Type B pancreatic cell (in vitro differentiated cells): ENCODE measurements at regions not wholly inside any gene's neighbourhood (a gene's known extent, or its start where the extent isn't known, plus 50 kb on each side); places are given as distances from the start of the nearest gene placed in this dataset.
A peak's percentile ranks its signal among the peaks of the same experiment; 100 is the strongest.

Experiments
- DNase-seq: peaks from one replicate; pipeline ENCODE4 v3.0.0; 2021; ENCODE audit warnings: mixed read lengths; ENCODE audit not compliant: unreplicated experiment; ENCODE audit errors: extremely low spot score
- H3K27ac Mint-ChIP-seq: 2 replicates; pipeline ENCODE4 v1.8.0; 2021; ENCODE audit warnings: mild to moderate bottlenecking, mixed read lengths
- H3K27me3 Mint-ChIP-seq: 2 replicates; pipeline ENCODE4 v1.8.0; 2021; ENCODE audit warnings: mixed read lengths
- H3K36me3 Mint-ChIP-seq: 2 replicates; pipeline ENCODE4 v1.8.0; 2021; ENCODE audit warnings: mixed read lengths
- H3K4me1 Mint-ChIP-seq: one replicate; pipeline ENCODE4 v1.8.0; 2021; ENCODE audit warnings: mixed read lengths; ENCODE audit not compliant: unreplicated experiment
- H3K4me3 Mint-ChIP-seq: 2 replicates; pipeline ENCODE4 v1.8.0; 2021; ENCODE audit warnings: mild to moderate bottlenecking, mixed read lengths
- H3K9me3 Mint-ChIP-seq: 2 replicates; pipeline ENCODE4 v1.8.0; 2021; ENCODE audit warnings: mixed read lengths
- CTCF ChIP-seq: fragments of 200-600 bp; sonication (generic); conservative IDR thresholded peaks from 2 replicates; pipeline ENCODE4 v1.5.0; 2021; ENCODE audit warnings: antibody characterized with exemption, mild to moderate bottlenecking

- Mint-ChIP-seq H3K36me3 (no peaks in the 10 kb centered on the region), H3K27me3 (no peaks in the 10 kb centered on the region), H3K9me3 (no peaks in the 10 kb centered on the region), H3K4me3 (no peak overlapping the region), H3K4me1 (no peaks in the 10 kb centered on the region), H3K27ac (no peak overlapping the region)
- TF ChIP-seq CTCF, result no peak
- no peak for DNase-seq
These were observed 494.2 kb downstream of the FAM181B start for GRCh38 chr11:82239498-82239897.

GRCh38 chr11:82234256-82234655, 499.4 kb downstream of the FAM181B start:
- H3K27me3 Mint-ChIP-seq, result peaks cover 6% of the 10 kb centered on the region
- no peak for DNase-seq
- no peaks in the 10 kb centered on the region for H3K9me3 Mint-ChIP-seq
- H3K4me3 Mint-ChIP-seq, result no peak overlapping the region
- no peak overlapping the region for H3K27ac Mint-ChIP-seq
- H3K4me1 Mint-ChIP-seq, result no peaks in the 10 kb centered on the region
- no peak for TF ChIP-seq CTCF
- no peaks in the 10 kb centered on the region for H3K36me3 Mint-ChIP-seq

GRCh38 chr11:82233201-82233600, 500.5 kb downstream of the FAM181B start:
- Mint-ChIP-seq H3K9me3 (no peaks in the 10 kb centered on the region), H3K36me3 (no peaks in the 10 kb centered on the region), H3K27ac (no peak overlapping the region), H3K4me3 (no peak overlapping the region), H3K4me1 (no peaks in the 10 kb centered on the region), H3K27me3 (peaks cover 6% of the 10 kb centered on the region)
- DNase-seq, result no peak
- no peak for TF ChIP-seq CTCF

- H3K4me3 Mint-ChIP-seq, result no peak overlapping the region
- no peak overlapping the region for H3K27ac Mint-ChIP-seq
- no peaks in the 10 kb centered on the region for H3K4me1 Mint-ChIP-seq
- peak; percentile 77 for TF ChIP-seq CTCF
- no peaks in the 10 kb centered on the region for H3K9me3 Mint-ChIP-seq
- H3K36me3 Mint-ChIP-seq, result no peaks in the 10 kb centered on the region
- peaks cover 6% of the 10 kb centered on the region for H3K27me3 Mint-ChIP-seq
- no peak for DNase-seq
These were observed 504.3 kb downstream of the FAM181B start for GRCh38 chr11:82229341-82229740.

- Mint-ChIP-seq H3K9me3 (no peaks in the 10 kb centered on the region), H3K27ac (no peak overlapping the region), H3K4me1 (no peaks in the 10 kb centered on the region), H3K36me3 (no peaks in the 10 kb centered on the region), H3K4me3 (no peak overlapping the region), H3K27me3 (no peaks in the 10 kb centered on the region)
- no peak for TF ChIP-seq CTCF
- DNase-seq, result no peak
These were observed 507.7 kb downstream of the FAM181B start for GRCh38 chr11:82225930-82226329.

- Mint-ChIP-seq H3K4me3 (no peak overlapping the region), H3K4me1 (no peaks in the 10 kb centered on the region), H3K9me3 (no peaks in the 10 kb centered on the region), H3K27me3 (no peaks in the 10 kb centered on the region), H3K27ac (no peak overlapping the region), H3K36me3 (no peaks in the 10 kb centered on the region)
- TF ChIP-seq CTCF, result no peak
- no peak for DNase-seq
These were observed 508.2 kb downstream of the FAM181B start for GRCh38 chr11:82225502-82225901.
